IPS-NIHi7 (cell line): ENCODE measurements at regions not wholly inside any gene's neighbourhood (a gene's known extent, or its start where the extent isn't known, plus 50 kb on each side); places are given as distances from the start of the nearest gene placed in this dataset.

Source experiments
- DNase-seq: peaks from one replicate; pipeline ENCODE4 v3.0.0; 2012; ENCODE audit warnings: mixed read lengths; ENCODE audit errors: extremely low spot score

GRCh38 chr2:42856106-42856860 lies 63.9 kb upstream of the HAAO start:
- DNase-seq: no peak

- no peak for DNase-seq
Measured at GRCh38 chr2:42855221-42855970, 63.0 kb upstream of the HAAO start.

GRCh38 chr2:42854207-42854818 lies 61.9 kb upstream of the HAAO start:
- no peak for DNase-seq

GRCh38 chr2:42853549-42854206 lies 61.3 kb upstream of the HAAO start:
- DNase-seq: no peak

GRCh38 chr2:42852798-42853197 lies 60.4 kb upstream of the HAAO start:
- DNase-seq: no peak

- no peak for DNase-seq
Measured at GRCh38 chr2:42851740-42852250, 59.4 kb upstream of the HAAO start.

- DNase-seq: no peak
Measured at GRCh38 chr2:42851186-42851585, 58.8 kb upstream of the HAAO start.

GRCh38 chr2:42850016-42850805 lies 57.8 kb upstream of the HAAO start:
- no peak for DNase-seq

GRCh38 chr2:42849311-42849710 lies 56.9 kb upstream of the HAAO start:
- DNase-seq: no peak

GRCh38 chr2:42848726-42849290 lies 56.4 kb upstream of the HAAO start:
- DNase-seq: no peak

GRCh38 chr2:42848265-42848664 lies 55.9 kb upstream of the HAAO start:
- DNase-seq: no peak

GRCh38 chr2:42847596-42848151 lies 55.3 kb upstream of the HAAO start:
- DNase-seq: no peak

GRCh38 chr2:42846932-42847595 lies 54.7 kb upstream of the HAAO start:
- DNase-seq: no peak

- no peak for DNase-seq
Measured at GRCh38 chr2:42846026-42846425, 53.6 kb upstream of the HAAO start.

- DNase-seq: no peak
Measured at GRCh38 chr2:42844901-42845821, 52.8 kb upstream of the HAAO start.

GRCh38 chr2:42844366-42844765 lies 52.0 kb upstream of the HAAO start:
- no peak for DNase-seq

- no peak for DNase-seq
Measured at GRCh38 chr2:42843611-42844010, 51.2 kb upstream of the HAAO start.

- DNase-seq: no peak
Measured at GRCh38 chr2:42843131-42843530, 50.7 kb upstream of the HAAO start.

- no peak for DNase-seq
Measured at GRCh38 chr2:42842466-42842865, 50.1 kb upstream of the HAAO start.
